ENCODE measurements at regions not wholly inside any gene's neighbourhood (a gene's known extent, or its start where the extent isn't known, plus 50 kb on each side); places are given as distances from the start of the nearest gene placed in this dataset.

DNA sequence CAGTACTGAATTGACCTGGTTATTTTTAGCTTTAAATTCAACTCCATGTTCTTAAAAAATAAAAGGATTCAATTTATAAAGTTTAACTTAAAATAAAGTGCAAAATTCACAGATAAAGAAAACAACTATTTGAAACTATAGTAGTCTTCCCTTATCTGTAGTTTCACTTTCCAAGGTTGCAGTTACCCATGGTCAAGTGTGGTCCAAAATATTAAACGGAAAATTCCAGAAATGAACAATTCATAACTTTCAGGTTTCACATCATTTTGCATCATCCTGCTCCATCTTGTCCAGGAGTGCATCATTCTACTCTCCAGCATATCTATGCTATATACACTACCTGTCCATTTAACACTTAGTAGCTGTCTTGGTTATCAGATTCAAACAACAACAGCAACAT is 54.5 kb upstream of the ZNF804A start:
- Histone ChIP-seq H3K27me3 (no peaks in the 10 kb centered on the region), H3K36me3 (no peaks in the 10 kb centered on the region), H3K9me3 (no peaks in the 10 kb centered on the region), H3K4me1 (no peaks in the 10 kb centered on the region), H3K4me3 (ENCODE audit: low read depth, low read length) (no peak overlapping the region)
- TF ChIP-seq, protein P1, sequence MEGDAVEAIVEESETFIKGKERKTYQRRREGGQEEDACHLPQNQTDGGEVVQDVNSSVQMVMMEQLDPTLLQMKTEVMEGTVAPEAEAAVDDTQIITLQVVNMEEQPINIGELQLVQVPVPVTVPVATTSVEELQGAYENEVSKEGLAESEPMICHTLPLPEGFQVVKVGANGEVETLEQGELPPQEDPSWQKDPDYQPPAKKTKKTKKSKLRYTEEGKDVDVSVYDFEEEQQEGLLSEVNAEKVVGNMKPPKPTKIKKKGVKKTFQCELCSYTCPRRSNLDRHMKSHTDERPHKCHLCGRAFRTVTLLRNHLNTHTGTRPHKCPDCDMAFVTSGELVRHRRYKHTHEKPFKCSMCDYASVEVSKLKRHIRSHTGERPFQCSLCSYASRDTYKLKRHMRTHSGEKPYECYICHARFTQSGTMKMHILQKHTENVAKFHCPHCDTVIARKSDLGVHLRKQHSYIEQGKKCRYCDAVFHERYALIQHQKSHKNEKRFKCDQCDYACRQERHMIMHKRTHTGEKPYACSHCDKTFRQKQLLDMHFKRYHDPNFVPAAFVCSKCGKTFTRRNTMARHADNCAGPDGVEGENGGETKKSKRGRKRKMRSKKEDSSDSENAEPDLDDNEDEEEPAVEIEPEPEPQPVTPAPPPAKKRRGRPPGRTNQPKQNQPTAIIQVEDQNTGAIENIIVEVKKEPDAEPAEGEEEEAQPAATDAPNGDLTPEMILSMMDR (IDR thresholded peaks at IDR 0.05; ENCODE audit: low read depth, low read length), result no peak
- no peak for DNase-seq
